Ovary (tissue), 7 donors: ENCODE measurements at regions not wholly inside any gene's neighbourhood (a gene's known extent, or its start where the extent isn't known, plus 50 kb on each side); places are given as distances from the start of the nearest gene placed in this dataset.

Source experiments
- DNase-seq, 5 donors: peaks; one replicate each; pipeline ENCODE4 v3.0.0-alpha.2; 2019 to 2020
- H3K27ac ChIP-seq, 2 donors: fragments of 200-600 bp; one replicate each; pipeline versions ENCODE4 v1.5.1 to v1.8.0; 2019 to 2022
- H3K27me3 ChIP-seq: fragments of 200-600 bp; one replicate; pipeline ENCODE4 v1.8.0; 2022
- H3K36me3 ChIP-seq: fragments of 200-600 bp; sonication (generic); one replicate; pipeline ENCODE4 v1.5.1; 2019
- H3K4me1 ChIP-seq: one replicate; pipeline ENCODE4 v1.8.1; 2013; ENCODE audit warnings: mild to moderate bottlenecking, moderate library complexity; ENCODE audit not compliant: insufficient read depth
- H3K4me3 ChIP-seq: fragments of 200-600 bp; sonication (generic); one replicate; pipeline ENCODE4 v1.5.1; 2017
- H3K9me3 ChIP-seq, 2 donors: fragments of 200-600 bp in 1 of 2; sonication (generic) in 1 of 2; one replicate each; pipeline versions ENCODE4 v1.5.1 to v1.8.1; 2013 to 2019; ENCODE audit warnings: mild to moderate bottlenecking in 1 of 2, moderate library complexity in 1 of 2
- CTCF ChIP-seq, 3 donors: fragments of 450-650 bp in 2 of 3; fragments of 200-600 bp in 1 of 3; IDR thresholded peaks; one replicate each; pipeline versions ENCODE4 v1.5.1 to v1.8.0; 2016 to 2022; ENCODE audit warnings: antibody characterized with exemption in 3 of 3, mild to moderate bottlenecking in 1 of 3
- EP300 ChIP-seq: sonication (generic); formaldehyde crosslinking; IDR thresholded peaks from one replicate; pipeline ENCODE4 v1.6.1; 2017; ENCODE audit warnings: antibody characterized with exemption
- POLR2A ChIP-seq: fragments of 450-650 bp; IDR thresholded peaks from one replicate; pipeline ENCODE4 v1.6.1; 2017; ENCODE audit warnings: antibody characterized with exemption, mild to moderate bottlenecking, moderate library complexity
- WGBS, 3 donors: extraction: QIAGEN DNeasy Blood & Tissue Kit in 1 of 3; methylation state at CpG; one replicate each; pipeline versions ENCODE4 v1.1.5 to v1.1.7; 2013 to 2017; 5-methylcytosine and 5-hydroxymethylcytosine counted together
- intact Hi-C, 4 donors: fragments of 100-400 bp; cut with DNase I; formaldehyde crosslinking; loops; one replicate each; pipeline versions ENCODE4 v1.11.0 to v1.15.1; 2022 to 2023
- donor health status: DM: no; HTN: no; CAD: no; lungs with moderate emphysema.
- donor health status: DM: no; HTN: no; CAD: no.
- donor health status: Bipolar disorder and iron deficiency.
- donor health status: DM: no; HTN: no; CAD: no.
- donor health status: DM: yes; HTN: yes; CAD: no.

DNA sequence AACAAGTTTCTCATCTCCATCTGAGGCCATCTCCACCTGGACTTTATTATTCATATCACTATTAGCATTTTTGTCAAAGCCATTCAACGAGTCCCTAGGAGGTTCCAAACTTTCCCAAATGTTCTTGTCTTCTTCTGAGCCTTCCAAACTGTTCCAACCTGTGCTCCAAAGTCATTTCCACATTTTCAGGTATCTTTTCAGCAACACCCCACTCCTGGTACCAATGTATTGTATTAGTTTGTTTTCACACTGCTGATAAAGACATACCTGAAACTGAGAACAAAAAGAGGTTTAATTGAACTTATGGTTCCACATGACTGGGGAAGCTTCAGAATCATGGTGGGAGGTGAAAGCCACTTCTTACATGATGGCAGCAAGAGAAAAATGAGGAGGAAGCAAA is 385.4 kb upstream of the GATB start:
- no peak for DNase-seq
- intact Hi-C loops = no loop called here
- H3K4me3 ChIP-seq = no peak overlapping the region
- H3K36me3 ChIP-seq = no peaks in the 10 kb centered on the region
- no peaks in the 10 kb centered on the region for H3K4me1 ChIP-seq
- WGBS, 3 donors = 58 to 62% (median 61%) methylated on average over 1 of the region's 1 CpG
- H3K9me3 ChIP-seq = peaks cover 0 to 3% of the 10 kb centered on the region in 2 donors
- no peak overlapping the region for H3K27ac ChIP-seq
- TF ChIP-seq POLR2A (no peak), CTCF (IDR thresholded peaks at IDR 0.05) (no peak), EP300 (no peak)
- H3K27me3 ChIP-seq = no peaks in the 10 kb centered on the region

DNA sequence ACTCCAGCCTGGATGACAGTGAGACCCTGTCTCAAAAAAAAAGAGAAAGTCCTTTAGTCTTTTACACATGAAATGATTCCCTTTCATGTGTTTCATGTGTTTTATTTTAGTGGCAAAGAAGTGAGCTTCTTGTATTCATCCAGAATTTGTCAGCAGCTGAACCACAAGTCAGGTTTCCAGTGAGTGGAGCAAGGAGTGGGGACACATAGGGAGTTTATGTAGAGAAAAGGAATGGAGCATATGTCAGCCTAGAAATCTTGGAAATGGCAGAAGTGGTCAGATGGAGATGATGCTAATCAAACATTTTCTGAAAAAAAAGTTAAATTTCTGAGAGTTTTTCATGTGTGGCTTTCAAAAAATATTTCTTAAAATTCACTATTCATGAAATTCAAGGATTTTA is 383.0 kb upstream of the GATB start:
- no peaks in the 10 kb centered on the region for H3K4me1 ChIP-seq
- no peak overlapping the region for H3K4me3 ChIP-seq
- H3K27me3 ChIP-seq = no peaks in the 10 kb centered on the region
- TF ChIP-seq EP300 = no peak
- no peak for TF ChIP-seq POLR2A
- no peak for TF ChIP-seq CTCF (IDR thresholded peaks at IDR 0.05)
- intact Hi-C loops = no loop called here
- H3K9me3 ChIP-seq = peaks cover 0 to 3% of the 10 kb centered on the region in 2 donors
- no peaks in the 10 kb centered on the region for H3K36me3 ChIP-seq
- no peak for DNase-seq
- no peak overlapping the region for H3K27ac ChIP-seq

- Histone ChIP-seq H3K4me3 (no peak overlapping the region), H3K9me3 (no peaks in the 10 kb centered on the region), H3K27ac (no peak overlapping the region), H3K4me1 (no peaks in the 10 kb centered on the region), H3K27me3 (no peaks in the 10 kb centered on the region), H3K36me3 (no peaks in the 10 kb centered on the region)
- TF ChIP-seq POLR2A (no peak), CTCF (IDR thresholded peaks at IDR 0.05) (no peak), EP300 (no peak)
- 85 to 96% (median 89%) methylated on average over 3 of the region's 3 CpGs for WGBS, 3 donors
- DNase-seq = no peak
- intact Hi-C loops = no loop called here
Measured at GRCh38 chr4:152138451-152138850, 377.6 kb upstream of the GATB start.

GRCh38 chr4:152132776-152133175 is 372.0 kb upstream of the GATB start:
- no peaks in the 10 kb centered on the region for H3K27me3 ChIP-seq
- H3K4me1 ChIP-seq = no peaks in the 10 kb centered on the region
- no peak overlapping the region for H3K4me3 ChIP-seq
- intact Hi-C loops = no loop called here
- H3K9me3 ChIP-seq = no peaks in the 10 kb centered on the region
- H3K36me3 ChIP-seq = no peaks in the 10 kb centered on the region
- H3K27ac ChIP-seq = no peak overlapping the region
- DNase-seq = no peak
- TF ChIP-seq POLR2A = no peak
- no peak for TF ChIP-seq EP300
- no peak for TF ChIP-seq CTCF (IDR thresholded peaks at IDR 0.05)

- H3K27me3 ChIP-seq = no peaks in the 10 kb centered on the region
- WGBS, 3 donors = 78 to 100% (median 82%) methylated on average over 1 of the region's 1 CpG
- no peak overlapping the region for H3K4me3 ChIP-seq
- H3K4me1 ChIP-seq = no peaks in the 10 kb centered on the region
- no peaks in the 10 kb centered on the region for H3K36me3 ChIP-seq
- intact Hi-C loops = no loop called here
- no peak overlapping the region for H3K27ac ChIP-seq
- no peak for DNase-seq
- H3K9me3 ChIP-seq = no peaks in the 10 kb centered on the region
- TF ChIP-seq CTCF (IDR thresholded peaks at IDR 0.05) = no peak
- no peak for TF ChIP-seq EP300
- TF ChIP-seq POLR2A = no peak
Measured at GRCh38 chr4:152128356-152128755, 367.5 kb upstream of the GATB start.
